ENCODE measurements at regions not wholly inside any gene's neighbourhood (a gene's known extent, or its start where the extent isn't known, plus 50 kb on each side); places are given as distances from the start of the nearest gene placed in this dataset.
"Not testable (repeated sequence)": the region's sequence is repeated elsewhere in the genome, so short reads cannot be mapped to it uniquely, and the experiment has no call there.

DNA sequence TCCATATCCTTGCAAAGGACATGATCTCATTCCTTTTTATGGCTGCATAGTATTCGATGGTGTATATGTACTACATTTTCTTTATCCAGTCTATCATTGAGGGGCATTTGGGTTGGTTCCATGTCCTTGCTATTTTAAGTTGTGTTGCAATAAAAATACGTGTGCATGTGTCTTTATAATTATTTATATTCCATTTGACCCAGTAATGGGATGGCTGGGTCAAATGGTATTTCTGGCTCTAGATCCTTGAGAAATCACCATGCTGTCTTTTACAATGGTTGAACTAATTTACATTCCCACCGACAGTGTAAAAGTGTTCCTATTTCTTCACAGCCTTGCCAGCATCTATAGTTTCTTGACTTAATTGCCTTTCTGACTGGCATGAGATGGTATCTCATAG lies 972.6 kb upstream of the KCND2 start:
- not testable (repeated sequence) for DNase-seq

DNA sequence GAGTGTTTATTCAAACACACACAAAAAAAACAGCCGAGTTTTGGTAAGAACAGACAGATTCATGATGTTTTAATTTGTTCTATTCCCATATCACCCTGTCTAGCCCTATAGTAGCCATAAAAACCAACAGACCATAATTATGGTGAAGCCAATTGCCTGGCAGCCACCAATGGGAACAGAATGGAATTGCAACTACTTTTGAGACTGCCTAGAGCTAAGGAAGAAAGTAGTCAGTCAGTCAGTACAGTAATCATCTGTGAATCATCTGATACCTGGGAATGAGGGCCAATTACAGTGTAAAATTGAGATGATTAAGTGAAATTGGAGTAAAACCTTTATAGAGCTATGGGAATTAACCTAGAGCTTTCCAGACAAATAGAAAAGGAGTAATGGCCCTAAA lies 952.7 kb upstream of the KCND2 start:
- no peak for DNase-seq

DNA sequence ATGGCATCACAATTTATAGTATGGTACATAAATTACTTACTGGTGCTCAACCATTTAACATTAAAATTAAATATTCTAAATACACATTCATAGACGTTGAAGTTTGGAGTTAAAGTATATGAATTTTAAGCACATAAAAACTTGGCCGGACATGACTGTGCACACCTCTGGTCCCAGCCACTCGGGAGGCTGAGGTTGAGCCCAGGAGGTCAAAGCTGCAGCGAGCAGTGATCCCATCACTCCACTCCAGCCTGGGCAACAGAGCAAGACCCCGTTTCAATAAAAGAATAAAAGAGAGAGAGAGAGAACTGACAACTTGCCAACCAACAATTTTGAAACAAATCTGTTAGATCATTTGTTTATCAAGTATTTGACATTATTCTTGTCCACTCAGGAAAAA lies 943.3 kb upstream of the KCND2 start:
- DNase-seq = no peak

DNA sequence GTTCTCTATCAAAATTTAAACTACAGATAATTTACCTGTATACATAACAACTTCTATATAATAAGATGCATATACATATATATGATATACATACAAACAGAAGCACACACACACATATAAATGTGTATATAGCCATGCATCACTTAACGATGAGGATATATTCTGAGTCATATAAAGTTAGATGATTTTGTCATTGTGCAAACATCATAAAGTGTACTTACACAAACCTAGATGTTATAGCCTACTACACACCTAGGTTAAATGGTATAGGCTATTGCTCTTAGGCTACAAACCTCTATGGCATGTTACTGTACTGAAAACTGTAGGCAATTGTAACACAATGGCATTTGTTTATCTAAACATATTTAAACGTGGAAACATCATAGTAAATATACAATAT lies 937.6 kb upstream of the KCND2 start:
- DNase-seq = no peak

DNA sequence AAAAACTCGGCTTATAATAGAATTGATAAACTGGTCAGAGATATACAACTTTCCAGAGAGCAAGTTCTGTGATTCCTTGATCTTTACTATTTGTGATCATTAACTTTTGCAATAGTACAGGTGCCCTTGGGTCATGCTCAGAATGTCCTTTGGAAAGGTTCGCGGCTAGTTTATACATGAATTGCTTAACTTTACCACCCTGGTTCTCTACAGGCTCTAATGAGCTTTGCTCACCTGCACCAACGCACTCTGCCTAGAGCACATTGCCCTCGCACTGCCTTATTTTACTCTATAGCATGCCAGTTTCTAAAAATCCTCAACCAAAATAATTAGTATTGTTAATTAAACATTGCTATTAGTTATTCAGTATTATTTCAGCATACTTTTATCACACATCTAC lies 931.2 kb upstream of the KCND2 start:
- DNase-seq = no peak

DNA sequence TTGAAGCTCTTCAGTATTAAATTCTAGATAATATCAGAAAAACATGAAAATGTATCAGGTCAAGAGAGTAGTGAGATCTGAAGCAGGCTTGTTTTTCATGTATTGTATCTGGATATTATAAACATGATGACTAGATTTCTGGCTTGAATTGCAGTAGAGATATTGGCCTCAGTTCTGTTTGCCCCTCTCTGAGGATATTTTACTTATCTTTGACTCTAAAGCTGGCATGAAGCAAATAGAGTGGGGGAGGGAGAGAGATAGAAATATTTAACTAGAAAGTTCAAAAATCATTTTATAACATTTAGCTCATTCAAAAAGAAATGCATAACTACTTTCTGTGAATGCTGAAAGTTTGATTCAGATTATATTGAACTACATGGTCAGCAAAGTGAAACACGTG lies 929.7 kb upstream of the KCND2 start:
- DNase-seq = no peak

DNA sequence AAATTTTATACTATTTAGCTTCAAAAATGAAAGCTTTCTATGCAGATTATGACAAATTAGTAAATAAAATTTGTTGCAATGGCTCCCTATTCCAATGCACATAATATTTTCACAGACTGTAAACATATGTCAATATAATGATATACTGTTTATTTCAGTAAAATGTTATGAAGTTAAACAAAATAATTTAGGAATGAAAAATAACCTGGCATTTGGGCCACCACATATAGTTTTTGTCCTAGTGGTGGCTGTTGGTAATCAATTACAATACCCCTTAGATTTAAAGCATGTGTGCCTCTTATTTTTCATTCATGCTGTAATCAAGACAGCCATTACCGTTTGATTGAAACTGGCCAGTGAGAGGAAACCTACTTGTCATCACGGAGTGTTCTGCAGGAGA lies 928.5 kb upstream of the KCND2 start:
- DNase-seq = no peak

DNA sequence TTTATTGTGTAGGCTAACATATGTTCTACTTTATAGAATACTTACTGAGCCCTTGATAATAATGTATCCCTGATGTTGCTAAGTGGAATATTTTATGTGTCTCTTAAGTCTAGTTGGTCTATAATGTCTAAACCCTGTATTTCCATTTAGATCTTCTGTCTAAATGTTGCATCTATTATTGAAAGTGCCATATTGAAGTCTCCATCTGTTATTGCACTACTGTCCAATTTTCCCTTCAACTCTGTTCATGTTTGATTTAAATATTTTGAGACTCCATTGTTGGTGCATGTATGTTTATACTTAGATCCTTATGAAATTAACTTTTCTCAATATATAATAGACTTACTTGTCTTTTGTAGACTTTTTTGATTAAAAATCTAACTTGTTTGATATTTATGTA lies 924.5 kb upstream of the KCND2 start:
- DNase-seq = no peak

DNA sequence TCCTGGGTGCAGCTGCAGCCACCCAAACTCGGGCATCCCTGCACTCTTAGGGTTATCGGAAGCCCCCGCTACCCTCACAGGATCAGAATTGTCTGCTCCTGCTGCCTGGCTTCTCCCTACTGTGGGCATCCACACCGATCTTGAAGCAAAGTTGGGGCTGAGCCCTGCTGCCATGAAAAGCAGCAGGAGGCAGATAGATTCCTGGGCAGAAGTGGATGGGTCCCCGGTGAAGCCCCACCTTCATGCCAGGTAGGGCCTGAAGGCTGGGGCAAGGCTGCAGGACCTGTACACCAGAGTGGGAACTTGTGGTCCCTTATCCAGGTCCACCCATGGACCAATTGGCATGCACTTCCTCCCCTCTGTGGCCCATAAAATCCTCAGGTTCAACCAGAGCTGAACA lies 922.6 kb upstream of the KCND2 start:
- no peak for DNase-seq

DNA sequence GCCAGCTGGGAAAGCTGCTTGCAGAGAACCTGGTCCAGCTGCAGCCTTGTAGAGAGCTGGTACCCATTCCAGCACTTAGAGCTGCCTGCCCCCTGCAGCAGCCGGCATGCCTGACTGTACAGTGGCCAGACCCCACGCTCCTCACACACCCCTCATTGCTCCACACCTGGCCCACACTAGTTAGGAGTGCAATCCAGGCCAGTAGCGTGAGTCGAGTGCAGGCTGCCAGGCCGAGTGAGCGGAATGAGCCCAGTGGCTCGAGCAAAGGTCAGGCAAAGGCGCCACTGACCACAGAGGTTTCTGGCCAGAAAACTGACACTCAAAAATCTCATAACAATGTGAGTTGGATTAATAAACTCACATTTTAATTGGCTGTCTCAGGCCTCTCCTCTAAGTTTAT lies 921.7 kb upstream of the KCND2 start:
- no peak for DNase-seq

DNA sequence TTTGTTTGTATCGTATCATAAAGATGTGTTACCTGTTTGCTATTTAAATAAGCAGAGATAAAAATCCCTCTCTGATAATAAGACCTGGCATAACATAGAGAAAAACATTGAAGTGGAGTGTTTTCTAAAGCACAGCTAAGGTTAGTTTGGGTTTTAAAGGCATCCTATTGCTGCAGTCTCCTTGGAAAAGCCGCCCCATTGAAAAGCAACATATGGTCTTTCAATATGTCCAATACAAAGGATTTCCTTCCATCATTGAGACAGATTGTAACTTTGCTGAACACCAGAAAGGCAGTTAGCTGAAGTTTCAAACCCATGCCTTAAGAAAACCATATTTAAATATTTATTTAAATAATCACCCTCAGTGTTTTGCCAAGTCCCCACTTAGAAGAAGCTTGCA lies 898.5 kb upstream of the KCND2 start:
- DNase-seq = no peak

DNA sequence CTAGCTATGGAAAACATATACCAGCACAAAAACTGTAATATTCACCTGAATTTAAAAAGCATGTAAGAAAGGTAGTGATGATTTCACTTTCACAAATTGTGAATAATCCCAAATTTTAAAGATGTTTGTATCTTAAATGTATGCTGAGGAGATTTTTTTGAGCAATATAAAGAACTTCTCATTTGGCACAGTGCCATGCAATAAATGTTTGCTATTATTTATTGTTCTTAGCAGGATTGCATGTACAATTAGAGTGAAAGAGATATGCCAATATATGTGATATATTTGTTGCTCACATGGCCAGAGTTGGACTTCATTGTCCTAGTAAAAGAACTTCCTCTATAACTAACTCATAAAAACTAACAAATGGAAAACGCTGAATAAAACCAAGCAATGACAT lies 895.1 kb upstream of the KCND2 start:
- no peak for DNase-seq

DNA sequence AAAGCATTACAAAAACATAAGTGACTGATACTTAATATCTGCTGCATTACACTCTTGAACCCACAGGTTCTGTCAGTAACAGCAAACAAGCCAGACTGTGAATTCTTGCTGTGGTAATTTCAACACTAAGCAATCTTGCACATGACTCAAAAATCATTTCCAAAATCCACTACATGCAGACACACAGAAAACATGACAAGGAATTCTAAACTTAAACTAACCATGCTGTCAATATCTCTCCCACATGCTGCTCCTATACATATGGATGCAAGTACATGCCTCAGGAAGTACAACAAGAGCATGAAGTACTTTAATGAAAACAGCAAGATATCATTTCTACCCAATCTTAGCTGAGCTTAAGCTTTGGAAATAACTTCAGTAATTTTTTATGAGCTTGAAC lies 890.2 kb upstream of the KCND2 start:
- no peak for DNase-seq

DNA sequence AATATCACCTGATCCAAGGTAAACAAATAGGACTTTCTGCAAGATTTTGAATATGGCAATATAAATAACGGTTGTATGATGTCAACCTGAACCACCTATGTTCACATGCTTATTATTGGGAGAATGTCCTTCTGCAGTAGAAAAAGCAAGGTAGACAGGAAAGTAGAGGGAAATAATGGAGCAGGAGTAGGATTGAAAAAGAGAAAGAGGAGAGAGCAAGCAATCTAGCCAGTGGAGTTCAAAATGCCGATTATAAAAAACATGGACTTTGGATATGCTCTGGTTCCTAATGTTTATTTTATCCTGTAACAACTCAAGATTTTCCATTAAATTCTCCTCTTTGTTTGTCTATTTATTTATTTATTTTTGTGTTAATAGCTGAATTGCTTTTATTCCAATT lies 878.0 kb upstream of the KCND2 start:
- no peak for DNase-seq

DNA sequence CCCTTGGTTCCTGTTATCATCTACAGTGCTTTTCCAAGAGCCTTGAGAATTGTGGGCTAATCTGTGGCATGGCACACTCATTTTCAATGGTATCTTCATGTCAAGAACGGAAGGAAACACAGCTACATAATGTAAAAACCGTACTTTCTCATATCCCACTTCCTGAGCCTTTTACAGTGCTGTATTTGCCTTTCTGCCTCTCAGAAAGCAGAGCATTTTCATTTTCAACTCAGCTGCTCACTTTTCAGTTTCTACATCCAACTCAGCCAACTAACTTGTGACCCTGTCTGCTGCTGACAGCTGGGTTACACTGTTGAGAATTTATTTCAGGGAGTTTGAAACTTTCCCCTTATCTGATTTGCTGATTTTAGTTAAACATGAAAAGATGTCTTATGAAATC lies 875.8 kb upstream of the KCND2 start:
- no peak for DNase-seq

DNA sequence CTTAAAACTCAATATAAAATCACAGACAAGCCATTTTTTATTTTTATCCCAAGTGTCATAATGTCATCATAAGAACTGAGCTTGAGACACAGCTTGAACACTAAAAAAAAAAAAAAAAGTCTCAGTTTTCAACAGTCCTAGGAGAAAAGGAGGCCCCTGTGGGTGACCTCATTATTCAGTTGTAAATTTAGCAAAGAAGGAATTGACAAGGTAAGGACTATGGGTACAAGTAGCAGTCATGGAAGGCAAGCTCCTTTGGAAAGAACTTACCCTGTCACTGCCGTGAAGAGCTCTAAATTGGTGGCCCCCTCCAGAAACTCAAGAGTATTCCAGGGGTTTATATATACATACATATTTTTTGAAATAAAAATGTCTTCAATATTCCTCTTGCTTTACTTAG lies 864.4 kb upstream of the KCND2 start:
- DNase-seq = no peak

DNA sequence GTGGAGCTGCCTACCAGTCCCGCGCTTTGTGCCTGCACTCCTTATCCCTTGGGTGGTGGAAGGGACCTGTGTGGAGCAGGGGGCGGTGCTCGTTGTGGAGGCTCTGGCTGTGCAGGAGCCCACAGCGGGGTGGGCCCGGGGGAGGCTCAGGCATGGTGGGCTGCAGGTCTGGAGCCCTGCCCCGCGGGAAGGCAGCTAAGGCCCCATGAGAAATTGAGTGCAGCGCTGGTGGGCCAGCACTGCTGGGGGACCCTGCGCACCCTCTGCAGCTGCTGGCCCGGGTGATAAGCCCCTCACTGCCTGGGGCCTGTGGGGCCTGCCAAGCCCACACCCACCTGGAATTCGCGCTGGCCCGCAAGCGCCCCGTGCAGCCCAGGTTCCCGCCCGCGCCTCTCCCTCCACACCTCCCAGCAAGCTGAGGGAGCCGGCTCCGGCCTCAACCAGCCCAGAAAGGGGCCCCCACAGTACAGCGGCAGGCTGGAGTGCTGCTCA lies 859.6 kb upstream of the KCND2 start:
- DNase-seq = no peak

DNA sequence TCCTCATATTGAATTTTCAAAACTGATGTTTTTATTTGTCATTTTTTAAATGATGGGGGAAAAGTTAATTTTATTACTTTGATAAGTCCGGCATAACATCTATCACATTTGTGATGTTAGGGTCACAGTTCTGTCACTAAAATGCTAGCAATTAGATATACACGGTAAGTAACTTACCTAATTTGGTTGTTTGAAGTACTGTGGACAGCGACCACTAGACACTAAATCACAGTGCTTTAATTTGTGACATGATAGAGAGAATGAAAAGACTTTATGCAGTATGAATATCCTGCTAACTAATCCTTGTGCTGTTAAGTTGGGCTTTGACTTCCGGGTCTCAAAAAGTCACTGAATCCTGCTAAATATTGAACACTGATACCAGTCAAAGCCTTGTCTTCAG lies 857.3 kb upstream of the KCND2 start:
- DNase-seq = no peak

DNA sequence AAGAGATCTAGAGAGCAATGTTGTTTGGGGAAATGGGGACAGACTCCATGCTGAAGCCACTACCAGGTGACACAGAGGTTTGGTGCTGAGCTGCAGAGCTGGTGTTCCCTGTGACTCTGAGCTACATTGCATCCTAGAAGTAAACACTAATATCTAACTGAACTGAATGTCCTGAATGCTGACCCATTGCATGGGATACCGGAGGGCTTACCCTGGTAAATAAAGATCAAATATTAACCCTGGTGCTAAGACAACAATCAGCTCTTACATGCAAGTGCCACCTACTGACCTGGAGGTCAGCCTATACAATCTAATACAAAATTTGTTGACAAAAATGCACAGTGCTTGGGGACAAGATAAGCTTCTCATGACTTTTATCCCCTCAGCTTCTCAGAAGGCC lies 851.3 kb upstream of the KCND2 start:
- DNase-seq = no peak

DNA sequence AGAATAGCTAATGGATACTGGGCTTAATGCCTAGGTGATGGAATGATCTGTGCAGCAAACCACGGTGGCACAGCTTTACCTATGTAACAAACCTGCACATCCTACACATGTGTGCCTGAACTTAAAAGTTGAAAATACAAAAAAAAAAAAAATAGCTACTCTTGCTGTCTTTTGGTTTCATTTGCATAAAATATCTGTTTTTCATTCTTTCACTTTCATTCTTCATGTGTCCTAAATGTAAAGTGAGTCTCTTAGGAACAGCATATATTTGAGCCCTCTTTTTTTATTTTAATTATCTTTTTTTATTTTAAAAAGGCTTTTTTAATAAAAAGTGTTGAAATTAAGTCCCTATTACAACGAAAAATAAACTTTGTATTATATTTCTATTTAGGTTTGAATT lies 836.1 kb upstream of the KCND2 start:
- DNase-seq = no peak

DNA sequence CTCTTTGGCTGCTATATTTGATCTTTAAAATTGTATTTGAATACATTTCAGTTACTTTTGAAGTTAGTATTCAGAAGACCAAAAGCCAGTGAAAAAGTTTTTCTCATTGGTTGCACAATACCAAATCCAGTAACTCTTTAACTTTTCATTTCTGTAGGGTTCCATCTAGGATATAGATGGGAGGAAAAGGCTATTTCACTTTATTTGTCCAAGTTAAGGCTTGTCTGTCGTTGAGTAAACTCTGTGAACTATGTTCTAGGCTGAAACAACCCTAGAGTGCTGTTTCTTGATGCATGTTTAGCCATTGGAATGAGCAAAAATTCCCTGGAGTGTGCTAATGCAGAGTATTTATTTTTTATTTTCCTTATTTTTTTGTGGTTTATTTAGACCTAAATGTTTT lies 834.7 kb upstream of the KCND2 start:
- no peak for DNase-seq

DNA sequence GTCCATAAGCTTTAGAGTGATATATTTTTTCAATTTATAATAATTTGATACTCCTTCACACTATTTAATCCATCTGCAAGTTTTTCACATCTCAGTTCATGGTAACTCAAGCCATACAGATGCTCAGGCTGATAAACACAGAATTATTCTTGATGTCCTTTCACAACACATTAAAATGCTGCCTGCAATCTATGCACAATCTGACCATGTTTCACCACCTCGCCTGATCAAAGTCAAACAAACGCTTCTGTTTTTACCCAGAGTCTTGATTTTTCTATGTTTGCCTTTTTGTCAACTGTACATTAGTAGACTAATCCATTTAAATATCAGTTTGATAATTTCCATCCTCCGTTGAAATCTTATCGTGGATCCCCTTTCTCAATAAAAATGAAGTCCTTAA lies 833.8 kb upstream of the KCND2 start:
- DNase-seq = no peak

DNA sequence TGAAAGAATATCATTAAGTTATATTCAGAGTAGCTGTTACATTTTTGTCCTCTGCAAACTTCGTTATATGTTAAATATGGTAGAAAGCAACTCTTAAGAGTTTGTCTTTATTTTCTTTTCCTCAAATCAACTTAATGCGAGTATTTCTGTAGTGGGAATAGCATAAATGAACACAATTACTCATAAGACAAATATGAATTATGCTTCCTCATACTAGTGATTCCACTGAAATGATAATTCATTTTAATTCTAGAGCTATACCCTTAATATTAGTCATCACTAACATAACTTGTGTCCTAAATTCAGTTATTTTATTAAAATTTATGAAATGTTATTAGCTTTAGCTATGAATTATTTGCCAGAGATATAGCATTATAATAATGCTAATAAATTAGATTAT lies 820.6 kb upstream of the KCND2 start:
- no peak for DNase-seq

DNA sequence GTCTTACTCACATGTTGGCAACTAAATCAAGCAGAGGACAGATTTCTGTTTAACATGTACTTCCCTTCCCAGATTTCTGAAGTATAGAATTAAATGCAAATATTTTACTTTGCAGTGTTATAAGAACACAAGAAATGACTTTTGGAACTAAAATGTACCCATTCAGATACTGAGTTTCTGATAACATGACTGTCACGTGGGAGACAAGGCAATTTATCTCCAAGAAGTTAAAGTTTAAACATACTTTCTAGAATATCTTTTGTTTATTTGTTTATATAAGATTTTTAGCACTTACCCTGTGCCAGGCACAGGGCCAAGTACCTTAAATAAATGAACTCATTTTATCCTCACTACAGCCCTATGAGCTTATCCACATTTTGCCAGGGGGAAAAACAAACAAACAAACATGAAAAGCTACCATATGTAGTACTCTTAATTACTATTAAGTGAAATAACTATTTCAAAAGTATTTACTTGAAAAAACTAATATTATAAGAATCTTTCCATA lies 807.1 kb upstream of the KCND2 start:
- DNase-seq = no peak

DNA sequence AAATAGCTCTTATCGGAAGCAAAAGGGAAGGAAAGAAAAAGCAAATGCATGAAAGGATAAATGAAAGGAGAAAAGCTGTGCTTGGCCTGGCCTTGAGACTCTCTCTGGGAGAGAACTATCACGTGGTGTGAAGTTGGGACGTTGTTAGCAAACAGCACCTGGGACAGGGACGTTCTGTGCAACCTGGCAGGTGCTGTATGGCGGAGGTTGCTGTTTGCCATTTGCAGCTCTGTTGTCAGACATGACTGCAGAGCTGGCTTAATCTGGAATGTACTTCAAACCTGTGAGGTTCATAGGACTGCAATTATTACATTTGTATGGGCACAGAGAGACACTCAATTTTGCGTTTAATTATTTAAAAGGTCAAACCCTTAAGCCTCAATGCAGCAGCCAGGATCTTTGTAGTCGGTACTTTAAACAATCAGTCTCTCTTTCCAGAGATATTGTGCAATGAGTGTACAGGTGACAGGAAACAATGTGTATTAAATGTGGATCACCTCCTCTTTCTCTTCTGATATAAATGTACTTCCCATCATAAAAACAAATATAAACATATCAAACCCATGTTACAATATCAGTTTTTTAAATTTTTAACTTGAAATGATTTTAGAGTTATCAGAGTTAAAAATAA lies 800.5 kb upstream of the KCND2 start:
- DNase-seq = no peak

DNA sequence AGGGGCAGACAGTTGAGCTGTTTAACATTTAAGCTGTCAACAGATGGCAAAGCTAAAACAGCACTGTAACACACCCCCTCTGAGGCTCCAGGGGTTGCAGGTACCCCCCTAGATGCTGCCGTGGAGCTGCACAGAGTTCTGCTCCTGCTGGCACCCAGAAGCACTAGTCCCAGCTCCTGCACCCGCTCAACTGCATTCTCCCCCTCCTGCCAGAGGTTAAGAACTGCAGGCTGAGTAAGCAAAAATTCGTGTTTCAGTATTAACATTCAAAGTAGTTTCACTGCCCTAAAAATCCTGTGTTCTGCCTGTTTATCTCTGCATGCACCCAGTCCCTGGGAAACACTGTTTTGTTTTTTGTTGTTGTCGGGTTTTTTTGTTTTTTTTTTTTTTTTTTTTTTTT lies 790.8 kb upstream of the KCND2 start:
- DNase-seq = no peak
